Activated T-cell treated with anti-CD3 and anti-CD28 coated beads, Interleukin-2, amount 50 U/mL, for 48 hours (primary cell): ENCODE measurements at regions not wholly inside any gene's neighbourhood (a gene's known extent, or its start where the extent isn't known, plus 50 kb on each side); places are given as distances from the start of the nearest gene placed in this dataset.
"Not testable (repeated sequence)": the region's sequence is repeated elsewhere in the genome, so short reads cannot be mapped to it uniquely, and the experiment has no call there.

Experiments used
- DNase-seq, 2 experiments: peaks; one replicate each; pipeline ENCODE4 v3.0.0-alpha.2; 2020

GRCh38 chr1:184851822-184852746 lies 97.4 kb upstream of the EDEM3 start:
- no peak for DNase-seq

GRCh38 chr1:184843732-184844495 lies 89.3 kb upstream of the EDEM3 start:
- peak; percentile 53 to 63 for DNase-seq

DNA sequence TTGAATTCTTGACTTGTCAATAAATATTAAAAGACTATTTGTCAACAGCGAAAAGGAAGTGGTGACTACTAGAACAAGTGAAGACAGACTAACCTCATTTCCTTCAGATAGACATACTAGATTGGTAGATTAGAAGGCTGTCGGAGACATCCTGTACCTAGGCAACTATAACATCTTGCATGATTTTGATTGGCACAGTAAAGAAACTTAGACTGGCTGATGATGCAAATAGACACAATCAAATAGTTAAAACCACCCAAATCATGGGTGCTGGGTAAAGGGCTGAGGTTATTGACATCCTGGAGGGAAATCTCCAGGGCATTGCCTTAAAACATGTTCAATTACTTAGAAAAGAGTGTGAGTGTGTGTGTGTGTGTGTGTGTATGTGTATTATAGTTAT lies 85.9 kb upstream of the EDEM3 start:
- no peak for DNase-seq

- no peak for DNase-seq
These were observed 83.9 kb upstream of the EDEM3 start for GRCh38 chr1:184838504-184838951.

DNA sequence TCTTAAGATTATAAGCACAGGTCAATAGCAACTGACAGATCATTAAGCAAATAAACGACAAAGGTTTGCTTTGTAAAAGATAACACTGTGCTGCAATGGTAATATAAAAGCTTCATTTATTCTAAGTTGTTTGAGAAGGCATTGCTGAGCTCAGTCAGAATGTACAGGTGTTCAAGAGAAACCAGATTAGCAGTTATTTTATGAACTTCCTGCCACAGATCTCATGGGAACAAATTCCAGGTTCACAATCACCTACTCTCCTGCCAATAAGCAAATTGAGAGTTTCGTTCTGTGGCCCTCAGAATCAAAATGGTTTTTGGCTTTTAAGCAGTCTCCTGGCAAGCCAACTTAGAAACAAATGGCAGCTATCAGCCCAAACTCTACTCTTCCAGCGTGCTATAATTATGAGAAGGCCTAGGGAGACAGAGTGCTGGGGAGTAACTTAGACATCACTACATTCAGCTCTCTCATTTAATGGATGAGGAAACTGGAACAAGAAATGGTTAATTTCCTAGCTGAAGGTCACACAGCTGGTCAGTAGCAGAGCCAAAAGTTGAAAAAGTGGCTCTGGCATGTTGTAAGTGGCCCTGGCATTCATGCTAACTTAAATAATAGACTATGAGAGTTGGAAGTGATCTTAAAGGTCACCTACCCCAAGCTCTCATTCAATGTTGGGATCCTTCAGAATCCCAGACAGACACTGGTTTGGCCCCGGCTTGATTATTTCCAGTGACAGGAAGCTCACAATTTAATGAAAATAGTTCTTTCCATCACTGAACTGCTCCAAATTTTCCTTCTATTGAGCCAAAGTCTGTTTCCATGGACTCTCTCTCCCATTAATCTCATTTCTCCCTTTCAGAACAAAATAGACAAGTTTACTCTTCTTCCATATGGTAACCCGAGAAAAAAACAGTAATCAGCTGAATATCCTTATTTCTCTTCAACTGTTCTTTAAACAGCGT lies 82.6 kb upstream of the EDEM3 start:
- no peak for DNase-seq

DNA sequence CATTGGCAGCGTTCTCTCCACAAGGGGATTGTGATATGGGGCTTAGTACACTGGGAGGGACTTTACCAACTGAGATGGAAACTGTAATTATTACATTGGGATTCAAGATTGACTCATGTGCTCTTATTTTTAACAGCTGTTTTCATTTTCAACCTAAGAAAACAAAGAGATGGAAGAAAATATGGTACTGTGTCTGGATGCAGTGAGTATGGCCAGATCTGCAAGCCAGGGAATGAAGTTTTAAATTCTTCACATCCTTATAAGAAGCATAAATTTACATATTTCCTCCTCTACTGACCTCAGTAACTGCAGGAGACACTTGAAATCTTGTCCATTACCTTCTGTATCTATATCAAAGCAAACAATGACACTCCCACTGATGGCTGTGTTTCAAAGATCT lies 81.5 kb upstream of the EDEM3 start:
- DNase-seq = no peak

- not testable (repeated sequence) for DNase-seq
These were observed 79.3 kb upstream of the EDEM3 start for GRCh38 chr1:184833994-184834393.

GRCh38 chr1:184832517-184832916 lies 77.9 kb upstream of the EDEM3 start:
- DNase-seq = no peak

- not testable (repeated sequence) for DNase-seq
These were observed 74.8 kb upstream of the EDEM3 start for GRCh38 chr1:184829496-184829895.

- DNase-seq = no peak
These were observed 73.7 kb upstream of the EDEM3 start for GRCh38 chr1:184828369-184828717.

GRCh38 chr1:184827600-184828368 lies 73.1 kb upstream of the EDEM3 start:
- DNase-seq = no peak

GRCh38 chr1:184826001-184826400 lies 71.3 kb upstream of the EDEM3 start:
- DNase-seq = no peak

DNA sequence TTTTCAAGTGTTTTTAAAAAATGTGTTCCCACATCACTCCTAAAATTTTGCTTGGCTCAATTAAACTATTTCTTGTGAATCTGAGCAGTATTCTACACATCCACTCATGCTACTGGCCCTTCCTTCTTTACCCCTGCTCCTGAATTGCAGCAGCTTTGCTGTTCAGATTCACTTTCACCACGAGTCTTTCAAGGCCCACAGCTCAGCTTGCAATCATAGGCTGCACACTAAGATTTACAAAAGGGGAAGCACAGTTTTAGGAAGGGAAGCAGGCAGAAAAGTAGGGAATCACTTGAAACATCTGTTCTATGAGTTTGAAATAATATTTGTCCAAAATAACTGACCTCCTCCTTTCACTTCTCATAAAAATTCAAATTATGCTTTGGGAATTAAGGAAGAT lies 70.9 kb upstream of the EDEM3 start:
- DNase-seq = no peak

DNA sequence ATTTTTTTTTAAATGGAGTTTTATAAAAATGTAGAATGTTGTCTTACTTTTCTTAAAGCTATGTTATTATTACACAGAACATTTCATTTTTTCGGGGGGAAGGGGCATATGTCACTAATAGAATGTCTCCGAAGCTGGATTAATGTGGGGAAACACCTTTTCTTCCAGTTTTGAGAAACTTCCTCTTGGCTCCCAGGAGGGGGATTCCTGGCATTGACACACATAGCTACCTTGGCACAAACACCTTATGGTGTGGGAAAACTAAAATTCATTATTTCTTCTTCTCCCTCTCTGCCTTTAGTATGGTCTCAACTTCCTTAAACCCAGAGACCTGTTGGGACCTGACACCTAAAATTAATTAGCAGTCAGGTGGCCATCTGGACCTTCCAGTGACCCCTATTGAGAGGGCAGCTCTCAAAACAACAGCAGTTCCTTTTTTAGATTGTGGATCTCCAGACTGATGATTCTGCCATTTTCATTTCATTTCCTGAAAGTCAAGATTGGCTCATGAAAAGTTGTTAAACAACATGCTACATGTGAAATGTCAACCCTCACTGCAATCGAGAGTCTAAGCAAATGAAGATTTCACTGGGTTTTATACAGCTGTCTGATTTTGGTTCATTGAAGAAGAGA lies 70.1 kb upstream of the EDEM3 start:
- no peak for DNase-seq

GRCh38 chr1:184823080-184823479 lies 68.4 kb upstream of the EDEM3 start:
- DNase-seq = no peak

DNA sequence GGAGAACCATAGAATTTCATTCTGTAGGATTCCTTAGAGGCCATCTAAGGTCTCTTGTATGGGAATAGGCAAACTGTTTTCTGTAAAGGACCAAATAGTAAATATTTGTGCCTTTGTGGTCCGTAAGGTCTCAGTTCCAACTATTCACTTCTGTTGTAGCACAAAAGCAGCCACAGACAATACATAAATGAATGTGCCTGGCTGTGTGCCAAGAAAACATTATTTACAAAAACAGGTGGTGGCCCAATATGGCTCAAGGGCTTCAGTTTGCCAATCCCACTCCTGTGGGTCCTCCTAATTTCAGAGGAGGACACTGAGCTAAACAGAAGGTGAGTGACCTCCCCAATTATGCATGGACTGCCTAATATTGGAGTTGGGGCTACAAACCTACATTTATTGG lies 67.6 kb upstream of the EDEM3 start:
- DNase-seq = no peak

GRCh38 chr1:184821658-184822057 lies 67.0 kb upstream of the EDEM3 start:
- no peak for DNase-seq

- no peak for DNase-seq
These were observed 66.3 kb upstream of the EDEM3 start for GRCh38 chr1:184820956-184821355.

DNA sequence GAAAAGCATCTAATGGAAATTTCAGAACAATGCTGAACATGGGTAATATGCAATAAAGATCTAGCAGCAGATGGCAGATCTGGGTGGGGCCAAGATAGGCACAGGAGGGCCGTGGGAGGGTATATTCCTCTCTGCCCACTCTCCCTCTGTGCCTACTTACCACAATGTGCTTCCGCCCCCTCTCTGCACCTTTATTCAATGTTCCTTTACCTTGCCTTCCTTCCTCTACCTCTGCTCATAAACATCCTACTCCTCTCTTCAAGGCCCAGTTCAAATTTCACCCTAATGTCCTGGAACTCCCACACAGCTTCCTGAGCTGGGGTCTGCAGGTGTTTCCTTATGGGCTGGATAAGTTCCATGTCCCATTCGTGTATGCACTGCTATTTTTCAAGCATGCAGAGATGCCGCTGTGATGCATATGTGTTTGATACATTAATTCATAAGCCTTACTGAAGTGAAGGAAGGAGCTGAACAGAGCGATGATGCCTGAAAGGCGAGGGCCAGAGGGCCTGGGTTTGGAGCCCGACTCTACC lies 65.6 kb upstream of the EDEM3 start:
- DNase-seq = no peak

DNA sequence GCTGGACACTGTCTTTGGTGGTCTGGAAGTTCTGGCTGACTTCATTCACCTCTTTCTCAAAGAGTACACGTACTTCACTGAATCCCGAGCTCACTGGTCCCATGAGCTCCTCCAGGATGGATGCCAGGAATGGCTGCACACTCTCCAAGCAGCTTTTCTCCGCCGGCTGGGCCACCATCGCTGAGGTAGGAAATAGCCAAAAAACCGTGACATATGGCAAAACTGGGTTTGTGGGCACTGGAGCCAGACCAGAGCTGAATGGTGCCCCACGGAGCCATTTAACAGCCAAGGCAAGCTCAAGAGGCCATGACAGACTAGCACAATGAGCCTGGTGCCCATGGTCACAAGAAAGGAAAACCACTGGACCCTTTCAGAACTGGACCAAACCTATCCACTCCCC lies 64.0 kb upstream of the EDEM3 start:
- no peak for DNase-seq

DNA sequence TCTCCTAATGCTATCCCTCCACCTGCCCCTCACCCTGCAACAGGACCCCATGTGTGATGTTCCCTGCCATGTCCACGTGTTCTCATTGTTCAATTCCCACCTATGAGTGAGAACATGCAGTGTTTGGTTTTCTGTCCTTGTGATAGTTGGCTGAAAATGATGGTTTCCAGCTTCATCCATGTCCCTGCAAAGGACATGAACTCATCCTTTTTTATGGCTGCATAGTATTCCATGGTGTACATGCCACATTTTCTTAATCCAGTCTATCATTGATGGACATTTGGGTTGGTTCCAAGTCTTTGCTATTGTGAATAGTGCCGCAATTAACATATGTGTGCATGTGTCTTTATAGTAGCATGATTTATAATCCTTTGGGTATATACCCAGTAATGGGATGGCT lies 62.3 kb upstream of the EDEM3 start:
- DNase-seq = not testable (repeated sequence)
